H1 (cell line): ENCODE measurements at regions not wholly inside any gene's neighbourhood (a gene's known extent, or its start where the extent isn't known, plus 50 kb on each side); places are given as distances from the start of the nearest gene placed in this dataset.

ENCODE experiments used
- ASH2L ChIP-seq: fragments of 200-600, 300-600 bp; sonication (generic); IDR thresholded peaks from one replicate; pipeline ENCODE4 v1.7.1; 2017; ENCODE audit warnings: low read length
- HDAC2 ChIP-seq, 2 experiments: fragments of 300-600 bp in 1 of 2; sonication (generic) in 1 of 2; IDR thresholded peaks; 2 replicates each; pipeline ENCODE4 v1.6.1; 2011 to 2012; ENCODE audit warnings: low read depth in 2 of 2, low read length in 2 of 2, mild to moderate bottlenecking in 2 of 2, moderate library complexity in 2 of 2, borderline replicate concordance in 1 of 2, inconsistent platforms in 1 of 2
- MAFK ChIP-seq: IDR thresholded peaks from 2 replicates; pipeline ENCODE4 v1.6.1; 2012; ENCODE audit warnings: low read depth, mild to moderate bottlenecking, improper control_type of control experiment, low read length
- NANOG ChIP-seq: IDR thresholded peaks from 2 replicates; pipeline ENCODE4 v1.6.1; 2011; ENCODE audit warnings: low read length, low read depth, mild to moderate bottlenecking, inconsistent platforms; ENCODE audit not compliant: insufficient read depth, poor library complexity, severe bottlenecking

DNA sequence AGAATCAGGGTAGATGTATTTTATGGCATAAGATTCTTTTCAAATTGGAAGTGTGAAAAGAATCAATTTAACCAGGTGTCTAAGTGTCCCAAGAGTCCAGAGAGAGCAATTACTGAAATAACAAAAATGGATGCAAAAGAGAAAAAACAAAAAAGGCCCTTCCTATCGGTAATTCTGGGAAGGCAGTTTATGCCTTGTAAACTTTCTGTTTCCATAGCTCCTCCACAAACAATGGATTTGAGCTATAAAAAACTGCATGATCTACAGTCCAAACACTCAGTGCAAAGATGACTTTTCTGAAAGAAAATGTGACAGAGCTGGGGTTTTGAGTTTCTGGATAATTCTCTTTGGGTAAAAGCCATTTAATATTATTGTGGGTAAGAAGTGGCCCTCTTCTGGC is 366.1 kb downstream of the EN1 start (continued):
- TF ChIP-seq NANOG (no peak), HDAC2 (IDR thresholded peaks at IDR 0.05; ENCODE audit: borderline replicate concordance in 1 of 2, low read depth in 2 of 2, low read length in 2 of 2) (no peak), MAFK (no peak), ASH2L (no peak)
